ENCODE measurements at regions not wholly inside any gene's neighbourhood (a gene's known extent, or its start where the extent isn't known, plus 50 kb on each side); places are given as distances from the start of the nearest gene placed in this dataset.
"Not testable (repeated sequence)": the region's sequence is repeated elsewhere in the genome, so short reads cannot be mapped to it uniquely, and the experiment has no call there.

DNA sequence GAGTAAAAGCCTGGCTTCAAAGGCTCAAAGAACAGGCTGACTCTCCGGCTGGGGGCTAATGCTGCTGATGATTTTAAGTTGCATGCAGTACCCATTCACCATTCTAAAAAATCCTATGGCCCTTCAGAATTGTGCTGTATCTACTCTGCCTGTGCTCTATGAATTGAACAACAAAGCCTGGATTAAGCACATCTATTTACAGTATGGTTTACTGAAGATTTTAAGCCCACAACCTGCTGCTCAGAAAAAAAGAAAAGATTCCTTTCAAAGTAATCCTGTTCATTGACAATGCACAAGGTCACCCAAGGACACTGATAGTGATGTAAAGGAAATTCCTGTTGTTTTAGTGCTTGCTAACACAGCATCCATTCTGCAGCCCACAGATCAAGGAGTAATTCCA, 84.9 kb upstream of the SFRP2 start:
- DNase-seq (ENCODE audit: low read depth in 2 of 3, low spot score in 1 of 3), result no peak

- not testable (repeated sequence) for DNase-seq (ENCODE audit: low read depth in 2 of 3, low spot score in 1 of 3)
Measured at GRCh38 chr4:153866766-153867165, 77.9 kb upstream of the SFRP2 start.

- DNase-seq (ENCODE audit: low read depth in 2 of 3, low spot score in 1 of 3), result no peak
Measured at GRCh38 chr4:153852501-153852900, 63.6 kb upstream of the SFRP2 start.

GRCh38 chr4:153850533-153851280, 61.8 kb upstream of the SFRP2 start:
- no peak for DNase-seq (ENCODE audit: low read depth in 2 of 3, low spot score in 1 of 3)

DNA sequence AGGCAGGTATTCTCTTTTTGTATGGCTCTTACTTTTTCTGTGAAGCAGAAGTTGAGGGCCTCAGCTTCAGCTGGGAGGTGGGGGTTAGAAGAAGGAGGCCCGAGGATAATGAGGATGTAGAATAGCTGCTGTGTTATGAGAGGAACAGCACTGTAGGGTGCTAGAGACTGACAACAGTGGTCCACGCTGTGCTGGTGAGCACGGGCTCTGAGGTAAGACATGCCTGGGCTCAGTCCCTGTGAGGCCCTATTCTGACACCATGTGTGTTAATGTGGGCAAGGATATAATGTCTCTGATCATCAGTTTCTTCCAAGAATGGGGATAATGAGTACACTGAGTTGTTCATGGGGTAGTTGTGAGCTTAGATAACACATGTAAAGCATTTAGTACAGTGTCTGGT, 55.3 kb upstream of the SFRP2 start:
- no peak for DNase-seq (ENCODE audit: low read depth in 2 of 3, low spot score in 1 of 3)
